EL (cell line): ENCODE measurements at regions not wholly inside any gene's neighbourhood (a gene's known extent, or its start where the extent isn't known, plus 50 kb on each side); places are given as distances from the start of the nearest gene placed in this dataset.
"Not testable (repeated sequence)": the region's sequence is repeated elsewhere in the genome, so short reads cannot be mapped to it uniquely, and the experiment has no call there.

ENCODE experiments used
- DNase-seq: peaks from one replicate; pipeline ENCODE4 v3.0.0-alpha.2; 2016

GRCh38 chr2:83342860-83343329 lies 1116.2 kb downstream of the SUCLG1 start:
- no peak for DNase-seq

DNA sequence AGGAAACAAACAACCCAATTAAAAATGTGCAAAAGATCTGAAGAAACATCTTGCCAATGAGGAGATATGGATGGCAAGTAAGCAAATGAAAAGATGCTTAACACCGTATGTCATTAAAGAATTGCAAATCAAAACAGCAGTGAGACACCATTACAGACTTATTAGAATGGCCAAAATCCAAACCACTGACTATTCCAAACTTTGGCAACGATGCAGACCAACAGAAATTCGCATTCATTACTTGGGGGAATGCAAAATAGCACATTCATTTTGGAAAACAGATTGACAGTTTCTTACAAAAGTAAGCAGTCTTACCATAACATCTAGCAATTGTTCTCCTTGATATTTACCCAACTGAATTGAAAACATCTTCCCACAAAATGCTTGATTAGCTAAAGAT lies 1118.7 kb downstream of the SUCLG1 start:
- DNase-seq: no peak

GRCh38 chr2:83339942-83340341 lies 1119.1 kb downstream of the SUCLG1 start:
- DNase-seq: not testable (repeated sequence)

- DNase-seq: no peak
These were observed 1127.3 kb downstream of the SUCLG1 start for GRCh38 chr2:83331810-83332209.

- no peak for DNase-seq
These were observed 1136.0 kb downstream of the SUCLG1 start for GRCh38 chr2:83323038-83323437.

DNA sequence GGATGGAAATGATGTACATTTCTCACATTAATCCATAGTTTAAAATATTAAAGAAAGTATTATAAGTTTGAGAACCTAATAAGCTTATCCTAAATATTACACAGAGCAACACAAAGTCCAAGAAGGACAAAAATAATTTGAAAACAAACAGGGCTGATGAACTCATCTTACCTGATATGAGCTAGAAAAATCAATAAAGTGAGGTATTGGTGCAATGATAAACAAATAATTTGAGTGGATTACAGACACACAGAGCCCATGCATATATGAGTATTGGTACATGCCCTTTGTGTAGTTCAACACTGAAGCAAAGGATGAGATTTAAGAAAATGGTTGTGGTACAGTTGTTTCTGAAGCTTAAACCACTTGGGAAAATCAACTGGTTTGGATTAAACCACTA lies 1139.0 kb downstream of the SUCLG1 start:
- no peak for DNase-seq

DNA sequence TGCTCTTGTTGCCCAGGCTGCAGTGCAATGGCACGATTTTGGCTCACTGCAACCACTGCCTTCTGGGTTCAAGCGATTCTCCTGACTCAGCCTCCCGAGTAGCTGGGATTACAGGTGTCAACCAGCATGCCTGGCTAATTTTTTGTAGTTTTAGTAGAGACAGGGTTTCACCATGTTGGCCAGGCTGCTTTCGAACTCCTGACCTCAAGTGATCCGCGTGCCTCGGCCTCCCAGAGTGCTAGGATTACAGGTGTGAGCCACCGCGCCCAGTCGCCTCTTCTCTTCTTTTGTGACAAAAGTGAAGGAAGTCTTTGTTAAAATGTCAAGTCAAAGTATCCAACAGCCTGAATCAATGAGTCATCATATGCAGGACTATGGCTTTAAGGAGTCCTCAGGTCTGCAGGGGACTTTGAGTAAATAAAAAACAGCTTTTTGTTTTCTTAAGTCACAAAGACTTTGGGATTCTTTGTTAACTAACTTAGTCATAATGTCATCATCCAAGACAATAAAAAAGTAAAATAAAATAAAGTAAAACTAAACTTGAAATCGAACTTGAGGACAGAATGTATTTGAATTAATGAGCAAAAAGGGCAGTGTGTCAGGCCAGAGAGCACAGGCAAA lies 1153.2 kb downstream of the SUCLG1 start:
- DNase-seq: no peak

GRCh38 chr2:83291083-83291482 lies 1168.0 kb downstream of the SUCLG1 start:
- no peak for DNase-seq

- DNase-seq: peak; percentile 16
These were observed 1176.2 kb downstream of the SUCLG1 start for GRCh38 chr2:83282841-83283240.

GRCh38 chr2:83282043-83282795 lies 1176.9 kb downstream of the SUCLG1 start:
- no peak for DNase-seq

- DNase-seq: no peak
These were observed 1178.7 kb downstream of the SUCLG1 start for GRCh38 chr2:83280391-83280790.

- DNase-seq: no peak
These were observed 1185.8 kb downstream of the SUCLG1 start for GRCh38 chr2:83273322-83273721.

- DNase-seq: no peak
These were observed 1197.4 kb downstream of the SUCLG1 start for GRCh38 chr2:83261591-83262136.

GRCh38 chr2:83253848-83254247 lies 1205.2 kb downstream of the SUCLG1 start:
- DNase-seq: no peak

- peak; percentile 60 for DNase-seq
These were observed 1207.7 kb downstream of the SUCLG1 start for GRCh38 chr2:83251321-83251872.

DNA sequence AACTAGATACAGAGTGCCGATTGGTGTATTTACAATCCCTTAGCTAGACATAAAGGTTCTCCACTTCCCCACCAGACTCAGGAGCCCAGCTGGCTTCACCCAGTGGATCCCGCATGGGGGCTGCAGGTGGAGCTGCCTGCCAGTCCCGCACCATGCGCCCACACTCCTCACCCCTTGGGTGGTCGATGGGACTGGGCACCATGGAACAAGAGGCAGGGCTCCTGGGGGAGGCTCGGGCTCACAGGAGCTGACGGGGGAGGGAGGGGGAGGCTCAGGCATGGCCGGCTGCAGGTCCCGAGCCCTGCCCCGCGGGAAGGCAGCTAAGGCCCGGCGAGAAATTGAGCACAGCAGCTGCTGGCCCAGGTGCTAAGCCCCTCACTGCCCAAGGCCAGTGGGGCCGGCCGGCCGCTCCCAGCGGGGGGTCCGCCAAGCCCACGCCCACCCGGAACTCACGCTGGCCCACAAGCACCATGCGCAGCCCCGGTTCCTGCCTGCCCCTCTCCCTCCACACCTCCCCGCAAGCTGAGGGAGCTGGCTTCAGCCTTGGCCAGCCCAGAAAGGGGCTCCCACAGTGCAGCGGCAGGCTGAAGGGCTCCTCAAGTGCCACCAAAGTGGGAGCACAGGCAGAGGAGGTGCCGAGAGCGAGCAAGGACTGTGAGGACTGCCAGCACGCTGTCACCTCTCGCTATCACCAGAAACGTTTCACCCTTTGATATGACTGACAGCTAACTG lies 1213.1 kb downstream of the SUCLG1 start:
- DNase-seq: not testable (repeated sequence)

- DNase-seq: no peak
These were observed 1218.5 kb downstream of the SUCLG1 start for GRCh38 chr2:83240611-83241010.

GRCh38 chr2:83238111-83238510 lies 1221.0 kb downstream of the SUCLG1 start:
- no peak for DNase-seq

DNA sequence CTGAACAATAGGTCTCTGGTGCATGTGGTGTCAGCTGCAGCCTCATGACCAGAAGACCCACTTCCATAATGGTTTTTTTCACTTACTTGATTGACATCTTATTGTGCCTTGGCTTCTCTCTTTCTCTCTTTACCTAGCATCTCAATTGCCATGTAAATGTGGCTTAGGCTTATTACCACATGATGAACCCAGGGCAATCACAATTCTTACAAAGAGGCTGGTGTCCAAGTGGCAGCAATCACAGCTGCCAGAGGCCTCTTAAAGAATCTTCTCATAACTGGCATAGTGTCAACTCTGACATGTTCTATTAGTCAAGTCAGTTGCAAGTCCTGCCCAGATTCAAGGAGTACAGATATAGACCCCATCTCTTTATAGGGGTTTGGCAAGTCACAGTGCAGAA lies 1224.8 kb downstream of the SUCLG1 start:
- DNase-seq: no peak

DNA sequence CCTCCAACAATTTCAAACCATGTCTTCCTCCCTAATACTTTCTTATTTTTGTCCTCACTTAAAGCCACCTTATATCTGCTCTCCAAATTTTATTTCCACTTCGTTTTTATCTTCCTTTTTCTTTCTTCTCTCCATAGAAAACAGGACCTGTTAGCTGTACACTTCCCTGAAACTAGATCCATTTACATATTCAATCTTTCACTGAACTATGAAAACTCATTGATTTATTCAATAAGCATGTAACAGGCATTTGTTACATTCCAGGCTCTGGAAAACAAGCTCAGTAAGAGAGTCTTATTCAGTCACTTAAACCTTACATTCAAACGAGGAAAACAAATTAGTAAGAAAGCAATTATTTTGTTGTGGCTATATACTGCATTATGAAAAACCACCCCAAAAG lies 1225.3 kb downstream of the SUCLG1 start:
- DNase-seq: no peak

DNA sequence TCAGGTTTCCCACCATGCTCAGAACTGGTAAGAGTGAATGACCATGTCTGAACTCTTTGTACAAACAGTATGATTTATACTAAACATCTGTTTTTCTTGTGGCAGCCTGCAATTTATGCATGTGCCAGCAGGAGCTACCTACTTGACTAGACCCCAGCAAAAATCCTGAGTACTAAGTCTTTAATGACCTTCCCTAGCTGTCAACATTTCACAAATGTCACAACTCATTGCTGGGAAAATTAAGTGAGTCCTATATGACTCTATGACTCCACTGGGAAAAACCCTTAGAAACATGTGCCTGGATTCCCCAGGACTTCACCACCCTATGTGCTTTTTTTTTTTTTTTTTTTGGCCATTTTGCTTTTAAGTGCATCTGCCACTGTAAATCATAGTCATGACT lies 1225.8 kb downstream of the SUCLG1 start:
- DNase-seq: peak; percentile 3

DNA sequence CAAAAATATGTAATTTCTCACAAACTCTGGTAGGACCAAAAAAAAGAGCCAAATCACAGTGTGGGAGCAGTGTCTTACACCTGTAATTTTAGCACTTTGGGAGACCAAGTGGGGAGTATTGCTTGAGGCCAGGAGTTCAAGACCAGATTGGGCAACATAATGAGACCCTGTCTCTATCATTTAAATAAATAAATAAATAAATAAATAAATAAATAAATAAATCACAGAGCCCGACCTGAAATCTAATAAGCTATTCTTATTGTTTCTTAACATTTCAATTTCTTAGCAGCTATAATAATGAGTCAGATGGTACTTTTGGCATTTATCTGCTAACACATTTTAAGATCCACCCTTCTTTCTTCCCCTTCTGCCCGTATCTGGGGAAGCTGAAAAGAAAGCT lies 1229.6 kb downstream of the SUCLG1 start:
- no peak for DNase-seq

- no peak for DNase-seq
These were observed 1234.4 kb downstream of the SUCLG1 start for GRCh38 chr2:83224591-83225200.
